Suprapubic skin (tissue), 4 donors: ENCODE measurements at regions not wholly inside any gene's neighbourhood (a gene's known extent, or its start where the extent isn't known, plus 50 kb on each side); places are given as distances from the start of the nearest gene placed in this dataset.

Experiments
- DNase-seq, 2 donors: peaks; one replicate each; pipeline ENCODE4 v3.0.0-alpha.2; 2019; ENCODE audit warnings: low spot score in 2 of 2
- H3K27ac ChIP-seq: fragments of 200-600 bp; sonication (generic); one replicate; pipeline ENCODE4 v1.5.1; 2019
- H3K27me3 ChIP-seq: fragments of 200-600 bp; sonication (generic); one replicate; pipeline ENCODE4 v1.5.1; 2019
- H3K36me3 ChIP-seq: fragments of 200-600 bp; sonication (generic); one replicate; pipeline ENCODE4 v1.5.1; 2019
- H3K4me1 ChIP-seq: fragments of 200-600 bp; sonication (generic); one replicate; pipeline ENCODE4 v1.5.1; 2019
- H3K4me3 ChIP-seq: fragments of 200-600 bp; sonication (generic); one replicate; pipeline ENCODE4 v1.5.1; 2019; ENCODE audit warnings: mild to moderate bottlenecking
- H3K9me3 ChIP-seq: fragments of 200-600 bp; sonication (generic); one replicate; pipeline ENCODE4 v1.5.1; 2019
- CTCF ChIP-seq, 2 donors: fragments of 200-600 bp in 1 of 2; fragments of 450-650 bp in 1 of 2; sonication (generic) in 1 of 2; IDR thresholded peaks; one replicate each; pipeline ENCODE4 v1.5.1; 2016 to 2019; ENCODE audit warnings: antibody characterized with exemption in 2 of 2, mild to moderate bottlenecking in 1 of 2, moderate library complexity in 1 of 2
- EP300 ChIP-seq: sonication (generic); formaldehyde crosslinking; IDR thresholded peaks from one replicate; pipeline ENCODE4 v1.6.1; 2017; ENCODE audit warnings: antibody characterized with exemption
- POLR2A ChIP-seq, 2 donors: fragments of 450-650 bp; IDR thresholded peaks; one replicate each; pipeline ENCODE4 v1.6.1; 2017; ENCODE audit warnings: antibody characterized with exemption in 2 of 2, mild to moderate bottlenecking in 2 of 2, moderate library complexity in 2 of 2
- POLR2AphosphoS5 ChIP-seq, 3 donors: sonication (generic); formaldehyde crosslinking; IDR thresholded peaks; one replicate each; pipeline ENCODE4 v1.6.1; 2017; ENCODE audit warnings: antibody characterized with exemption in 3 of 3
- WGBS: methylation state at CpG from one replicate; pipeline ENCODE4 v1.1.5; 2018; 5-methylcytosine and 5-hydroxymethylcytosine counted together

GRCh38 chr7:26588511-26588910, 275.9 kb downstream of the SKAP2 start:
- no peaks in the 10 kb centered on the region for H3K36me3 ChIP-seq
- no peak for DNase-seq
- no peak overlapping the region for H3K27ac ChIP-seq
- WGBS = 64% methylated on average over 1 of the region's 1 CpG
- peaks cover 6% of the 10 kb centered on the region for H3K4me1 ChIP-seq
- no peak overlapping the region for H3K4me3 ChIP-seq
- H3K9me3 ChIP-seq = no peaks in the 10 kb centered on the region
- H3K27me3 ChIP-seq = peaks cover 6% of the 10 kb centered on the region
- no peak for TF ChIP-seq POLR2AphosphoS5 (IDR thresholded peaks at IDR 0.05)
- no peak for TF ChIP-seq EP300
- TF ChIP-seq CTCF (IDR thresholded peaks at IDR 0.05) = no peak
- no peak for TF ChIP-seq POLR2A (IDR thresholded peaks at IDR 0.05)

- Histone ChIP-seq H3K4me1 (peaks cover 9% of the 10 kb centered on the region), H3K9me3 (no peaks in the 10 kb centered on the region), H3K27me3 (peaks cover 6% of the 10 kb centered on the region), H3K36me3 (no peaks in the 10 kb centered on the region), H3K27ac (no peak overlapping the region), H3K4me3 (no peak overlapping the region)
- no peak for TF ChIP-seq EP300
- TF ChIP-seq CTCF (IDR thresholded peaks at IDR 0.05) = no peak
- TF ChIP-seq POLR2AphosphoS5 (IDR thresholded peaks at IDR 0.05) = no peak
- no peak for TF ChIP-seq POLR2A (IDR thresholded peaks at IDR 0.05)
- WGBS = 89% methylated on average over 2 of the region's 2 CpGs
- DNase-seq = no peak
Measured at GRCh38 chr7:26590709-26591108, 273.7 kb downstream of the SKAP2 start.

GRCh38 chr7:26592011-26592410, 272.4 kb downstream of the SKAP2 start:
- no peaks in the 10 kb centered on the region for H3K9me3 ChIP-seq
- H3K4me1 ChIP-seq = peaks cover 9% of the 10 kb centered on the region
- no peak overlapping the region for H3K4me3 ChIP-seq
- no peak for TF ChIP-seq EP300
- TF ChIP-seq POLR2A (IDR thresholded peaks at IDR 0.05) = no peak
- no peaks in the 10 kb centered on the region for H3K36me3 ChIP-seq
- H3K27me3 ChIP-seq = peaks cover 6% of the 10 kb centered on the region
- no peak overlapping the region for H3K27ac ChIP-seq
- DNase-seq = no peak

GRCh38 chr7:26593393-26593792, 271.0 kb downstream of the SKAP2 start:
- Histone ChIP-seq H3K27me3 (peaks cover 6% of the 10 kb centered on the region), H3K36me3 (no peaks in the 10 kb centered on the region), H3K4me1 (peaks cover 9% of the 10 kb centered on the region), H3K27ac (peak overlapping the region; percentile 10), H3K9me3 (no peaks in the 10 kb centered on the region), H3K4me3 (no peak overlapping the region)
- no peak for DNase-seq
- 60% methylated on average over 7 of the region's 9 CpGs for WGBS
- no peak for TF ChIP-seq POLR2AphosphoS5 (IDR thresholded peaks at IDR 0.05)
- no peak for TF ChIP-seq CTCF (IDR thresholded peaks at IDR 0.05)
- no peak for TF ChIP-seq POLR2A (IDR thresholded peaks at IDR 0.05)
- TF ChIP-seq EP300 = no peak

GRCh38 chr7:26593896-26594295, 270.5 kb downstream of the SKAP2 start:
- TF ChIP-seq POLR2A (IDR thresholded peaks at IDR 0.05) = no peak
- TF ChIP-seq POLR2AphosphoS5 (IDR thresholded peaks at IDR 0.05) = no peak
- TF ChIP-seq EP300 = no peak
- Histone ChIP-seq H3K9me3 (no peaks in the 10 kb centered on the region), H3K27ac (no peak overlapping the region), H3K27me3 (peaks cover 6% of the 10 kb centered on the region), H3K4me1 (peaks cover 9% of the 10 kb centered on the region), H3K36me3 (no peaks in the 10 kb centered on the region), H3K4me3 (no peak overlapping the region)
- WGBS = 58% methylated on average over 5 of the region's 5 CpGs
- DNase-seq = no peak

GRCh38 chr7:26594553-26594952, 269.8 kb downstream of the SKAP2 start:
- H3K4me3 ChIP-seq = no peak overlapping the region
- H3K36me3 ChIP-seq = no peaks in the 10 kb centered on the region
- peaks cover 6% of the 10 kb centered on the region for H3K27me3 ChIP-seq
- no peaks in the 10 kb centered on the region for H3K9me3 ChIP-seq
- 75% methylated on average over 6 of the region's 6 CpGs for WGBS
- no peak for DNase-seq
- peaks cover 9% of the 10 kb centered on the region for H3K4me1 ChIP-seq
- no peak for TF ChIP-seq EP300
- no peak for TF ChIP-seq POLR2A (IDR thresholded peaks at IDR 0.05)
- H3K27ac ChIP-seq = no peak overlapping the region

GRCh38 chr7:26598867-26599266, 265.5 kb downstream of the SKAP2 start:
- no peaks in the 10 kb centered on the region for H3K9me3 ChIP-seq
- H3K4me1 ChIP-seq = no peaks in the 10 kb centered on the region
- TF ChIP-seq CTCF (IDR thresholded peaks at IDR 0.05) (no peak), POLR2A (IDR thresholded peaks at IDR 0.05) (no peak), EP300 (no peak), POLR2AphosphoS5 (IDR thresholded peaks at IDR 0.05) (no peak)
- no peak for DNase-seq
- 90% methylated on average over 2 of the region's 2 CpGs for WGBS
- H3K27me3 ChIP-seq = no peaks in the 10 kb centered on the region
- H3K4me3 ChIP-seq = no peak overlapping the region
- H3K27ac ChIP-seq = no peak overlapping the region
- H3K36me3 ChIP-seq = no peaks in the 10 kb centered on the region
